HepG2 (cell line): ENCODE measurements at regions not wholly inside any gene's neighbourhood (a gene's known extent, or its start where the extent isn't known, plus 50 kb on each side); places are given as distances from the start of the nearest gene placed in this dataset.
A peak's percentile ranks its signal among the peaks of the same experiment; 100 is the strongest.

ENCODE experiments used
- ATAC-seq: fragments of 200-7000 bp; cut with Tn5 transposase; 3 replicates; pipeline ENCODE4 v1.9.1; 2020; ENCODE audit warnings: mild to moderate bottlenecking, moderate library complexity
- BruUV-seq: library from RNA; stranded (reverse); fragments of 400-500 nt; replicated peaks from 2 replicates; lab custom pipeline; 2021; lab: Mats Ljungman, UMichigan
- CTCF ChIA-PET: fragments of 300-600 bp; formaldehyde crosslinking; extraction: SDS; loops from one replicate; lab custom pipeline; 2021; ENCODE audit warnings: low total read pairs, inconsistent platforms, low intra/inter-chr PET ratio; lab: Yijun Ruan, JAX
- POLR2A ChIA-PET: fragments of 350-600 bp; sonication (Branson Sonifier 250); formaldehyde crosslinking; loops from one replicate; lab custom pipeline; 2020; ENCODE audit warnings: antibody characterized with exemption, inconsistent platforms; lab: Yijun Ruan, JAX
- DNase-seq: peaks from one replicate; pipeline ENCODE4 v3.0.0-alpha.2; 2015; ENCODE audit warnings: low spot score
- FAIRE-seq: peaks from 3 replicates; lab custom pipeline; 2011; peaks lifted over from hg19 to GRCh38; lab: Jason Lieb, UNC
- H2AFZ ChIP-seq: one replicate; pipeline ENCODE4 v1.6.1; 2011; ENCODE audit warnings: low read length, inconsistent platforms
- H3K27ac ChIP-seq: fragments of 300-600 bp; 3 replicates; pipeline ENCODE4 v1.8.0; 2011; ENCODE audit warnings: mixed run types, mild to moderate bottlenecking, mixed read lengths, low read length, inconsistent platforms; ENCODE audit not compliant: insufficient read depth; ENCODE audit errors: extremely low read length
- H3K27me3 ChIP-seq, 2 experiments: fragments of 200-600 bp in 1 of 2; 2 replicates in 1 of 2; 3 replicates in 1 of 2; pipeline versions ENCODE4 v1.6.0 to v1.8.0; 2011; ENCODE audit warnings: low read length in 2 of 2, mild to moderate bottlenecking in 2 of 2, moderate library complexity in 2 of 2, inconsistent platforms in 1 of 2; ENCODE audit not compliant: insufficient read depth in 2 of 2, control insufficient read depth in 1 of 2
- H3K36me3 ChIP-seq, 2 experiments: fragments of 200-600 bp in 1 of 2; replicated peaks in 1 of 2; 2 replicates in 1 of 2; 3 replicates in 1 of 2; pipeline versions ENCODE4 v1.5.1 to v1.8.0; 2011; ENCODE audit warnings: low read length in 2 of 2, inconsistent platforms in 1 of 2; ENCODE audit not compliant: insufficient read depth in 2 of 2, control insufficient read depth in 1 of 2
- H3K4me1 ChIP-seq: 2 replicates; pipeline ENCODE4 v1.5.1; 2012; ENCODE audit warnings: low read length, inconsistent platforms; ENCODE audit not compliant: insufficient read depth
- H3K4me2 ChIP-seq: 2 replicates; pipeline ENCODE4 v1.6.0; 2011; ENCODE audit warnings: low read depth, low read length, inconsistent platforms
- H3K4me3 ChIP-seq, 3 experiments: fragments of 200-600 bp in 1 of 3; sonication (generic), shearing (Covaris generic) in 1 of 3; replicated peaks in 1 of 3; 2 replicates each; pipeline ENCODE4 v1.5.1; 2011 to 2016; ENCODE audit warnings: low read length in 3 of 3, inconsistent platforms in 2 of 3, low read depth in 2 of 3, mild to moderate bottlenecking in 2 of 3, control low read depth in 1 of 3, mixed read lengths in 1 of 3; ENCODE audit not compliant: insufficient read depth in 1 of 3
- H3K79me2 ChIP-seq: one replicate; pipeline ENCODE4 v1.6.1; 2011; ENCODE audit warnings: low read length, inconsistent platforms; ENCODE audit not compliant: insufficient read depth
- H3K9ac ChIP-seq: 2 replicates; pipeline ENCODE4 v1.6.0; 2011; ENCODE audit warnings: mild to moderate bottlenecking, low read depth, low read length, inconsistent platforms; ENCODE audit not compliant: insufficient read depth
- H3K9me3 ChIP-seq: 2 replicates; pipeline ENCODE4 v1.5.1; 2012; ENCODE audit warnings: mild to moderate bottlenecking, low read length
- H4K20me1 ChIP-seq: 2 replicates; pipeline ENCODE4 v1.6.0; 2011; ENCODE audit warnings: inconsistent platforms, mild to moderate bottlenecking, low read length, moderate library complexity; ENCODE audit not compliant: insufficient read depth
- HBP1 ChIP-seq: IDR thresholded peaks from 2 replicates; pipeline ENCODE4 v1.6.1; 2016; ENCODE audit warnings: low read depth, control low read depth
- PPARG ChIP-seq: conservative IDR thresholded peaks from 2 replicates; pipeline ENCODE4 v1.6.1; 2016; ENCODE audit warnings: missing biosample characterization, missing genetic modification reagents
- ZNF646 ChIP-seq: sonication (generic); formaldehyde crosslinking; IDR thresholded peaks from 2 replicates; pipeline ENCODE4 v1.9.0; 2021; ENCODE audit warnings: mild to moderate bottlenecking, missing genetic modification reagents
- WGBS: methylation state at CpG from one replicate; pipeline ENCODE4 v1.1.6; 2017; ENCODE audit warnings: low lambda C conversion rate; 5-methylcytosine and 5-hydroxymethylcytosine counted together
- in situ Hi-C: cut with HindIII; loops from 2 replicates; pipeline ENCODE4 v1.10.0; 2017; ENCODE audit warnings: low pct_unique_long_range_greater_than_20kb; ENCODE audit not compliant: extremely low pct_ligation_motif_present
- intact Hi-C: fragments of 100-400 bp; cut with micrococcal nuclease; formaldehyde crosslinking; loops from one replicate; pipeline ENCODE4 v1.10.0; 2022; ENCODE audit not compliant: unreplicated experiment

GRCh38 chr12:64558754-64559153 is 51.5 kb upstream of the RASSF3 start (continued):
- TF ChIP-seq ZNF646 (no peak), PPARG (CRISPR knock-in tag) (no peak)

GRCh38 chr12:64560396-64561301 is 49.6 kb upstream of the RASSF3 start:
- peak; percentile 49; the same call in 2 of the 3 replicates for ATAC-seq
- H3K27ac ChIP-seq = no peak overlapping the region
- 17% methylated on average over 12 of the region's 12 CpGs for WGBS
- no peaks in the 10 kb centered on the region for H3K9me3 ChIP-seq
- no peaks in the 10 kb centered on the region for H3K4me1 ChIP-seq
- FAIRE-seq = no peak
- H3K4me3 ChIP-seq = no peak overlapping the region
- no TSS peak for BruUV-seq
- intact Hi-C loops (no loop called here), in situ Hi-C loops (no loop called here)
- ChIA-PET CTCF (no interaction called here), POLR2A (no interaction called here)
- H3K27me3 ChIP-seq = peaks cover 0 to 1% of the 10 kb centered on the region in 2 experiments; a peak in 1 of 5 replicates
- no peak overlapping the region for H3K4me2 ChIP-seq
- no peak overlapping the region for H2AFZ ChIP-seq
- no peak overlapping the region for H3K9ac ChIP-seq
- no peaks in the 10 kb centered on the region for H3K79me2 ChIP-seq
- no peaks in the 10 kb centered on the region for H4K20me1 ChIP-seq
- DNase-seq = no peak
- TF ChIP-seq HBP1 (CRISPR knock-in tag) = no peak
- no peaks in the 10 kb centered on the region for H3K36me3 ChIP-seq
